ENCODE measurements at regions not wholly inside any gene's neighbourhood (a gene's known extent, or its start where the extent isn't known, plus 50 kb on each side); places are given as distances from the start of the nearest gene placed in this dataset.

DNA sequence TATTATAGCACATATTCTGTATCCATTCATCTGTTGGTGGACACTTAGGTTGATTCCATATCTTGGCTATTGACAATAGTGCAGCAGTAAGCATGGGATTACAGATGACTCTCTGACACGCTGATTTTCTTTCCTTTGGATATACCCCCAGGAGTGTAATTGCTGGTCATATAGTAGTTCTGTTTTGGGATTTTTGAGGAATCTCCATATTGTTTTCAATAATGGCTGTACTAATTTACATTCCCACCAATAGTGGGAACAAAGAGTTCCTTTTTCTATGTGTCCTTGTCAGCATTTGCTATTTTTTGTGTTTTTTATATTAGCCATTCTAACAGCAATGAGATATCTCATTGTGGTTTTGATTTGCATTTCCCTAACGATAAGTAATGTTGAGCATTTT is 309.0 kb upstream of the JARID2 start:
- H3K27me3 Mint-ChIP-seq, result no peaks in the 10 kb centered on the region
- H3K4me1 Mint-ChIP-seq, result no peaks in the 10 kb centered on the region

GRCh38 chr6:14943116-14943515 is 302.8 kb upstream of the JARID2 start:
- no peaks in the 10 kb centered on the region for H3K4me1 Mint-ChIP-seq

More for the DNA sequence above, 309.0 kb upstream of the JARID2 start:
- CTCF ChIA-PET, result interaction anchor here (0.5 kb wide), 1 partner anchor 75 kb away, joined by 3 read pairs; no protein-coding TSS in a partner anchor
- no peak for DNase-seq
- H3K9me3 Mint-ChIP-seq, result no peaks in the 10 kb centered on the region
- no peak overlapping the region for H3K27ac Mint-ChIP-seq
- H3K4me3 Mint-ChIP-seq, result no peak overlapping the region
- H3K36me3 Mint-ChIP-seq, result no peaks in the 10 kb centered on the region

DNA sequence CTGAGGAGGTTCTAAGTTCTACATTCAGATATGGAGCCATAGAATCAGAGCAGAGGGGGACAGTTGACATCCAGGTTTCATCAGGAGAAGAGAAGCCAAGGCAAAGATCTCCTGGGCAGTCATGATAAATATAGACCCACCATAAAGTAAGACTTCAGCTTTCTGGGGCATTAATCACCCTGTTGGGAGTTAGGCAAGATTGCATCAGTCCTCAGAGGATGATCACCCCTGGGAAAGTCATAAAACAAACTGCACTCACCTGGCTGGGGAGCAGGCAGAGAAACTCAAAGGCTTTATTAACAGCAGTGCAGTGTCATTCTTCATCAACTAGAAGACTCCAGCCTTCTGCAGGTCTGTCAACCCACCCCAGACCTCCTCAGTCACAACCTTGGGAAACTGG is 301.3 kb upstream of the JARID2 start:
- CTCF ChIA-PET, result no interaction called here
- Mint-ChIP-seq H3K9me3 (no peaks in the 10 kb centered on the region), H3K4me3 (no peak overlapping the region), H3K4me1 (no peaks in the 10 kb centered on the region), H3K36me3 (no peaks in the 10 kb centered on the region), H3K27ac (no peak overlapping the region), H3K27me3 (no peaks in the 10 kb centered on the region)
- DNase-seq, result no peak

More at GRCh38 chr6:14943116-14943515, 302.8 kb upstream of the JARID2 start:
- CTCF ChIA-PET, result no interaction called here
- Mint-ChIP-seq H3K4me3 (no peak overlapping the region), H3K36me3 (no peaks in the 10 kb centered on the region), H3K27me3 (no peaks in the 10 kb centered on the region), H3K9me3 (no peaks in the 10 kb centered on the region), H3K27ac (no peak overlapping the region)
- DNase-seq, result no peak

- Mint-ChIP-seq H3K4me1 (no peaks in the 10 kb centered on the region), H3K27me3 (no peaks in the 10 kb centered on the region), H3K36me3 (no peaks in the 10 kb centered on the region), H3K27ac (no peak overlapping the region), H3K4me3 (no peak overlapping the region), H3K9me3 (no peaks in the 10 kb centered on the region)
- no peak for DNase-seq
- CTCF ChIA-PET, result no interaction called here
These were observed 300.2 kb upstream of the JARID2 start for GRCh38 chr6:14945461-14946185.

DNA sequence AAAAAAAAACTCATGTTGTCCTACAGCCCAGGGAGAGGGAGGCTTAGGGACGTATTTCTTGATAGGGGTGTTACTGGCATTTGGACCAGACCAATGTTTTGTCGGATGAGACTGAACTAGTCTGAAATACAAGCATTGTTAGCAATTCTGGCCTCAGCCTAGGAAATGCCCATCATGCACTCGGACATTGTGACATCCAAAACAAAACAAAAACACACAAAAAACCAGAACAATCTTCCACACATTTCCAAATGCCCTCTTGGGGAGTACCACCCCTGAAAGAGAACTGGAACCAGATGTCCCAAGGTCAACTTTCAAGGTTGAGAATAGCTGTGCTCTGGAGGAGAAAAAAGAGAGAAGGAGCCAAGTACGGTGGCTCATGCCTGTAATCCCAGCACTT is 299.1 kb upstream of the JARID2 start:
- Mint-ChIP-seq H3K36me3 (no peaks in the 10 kb centered on the region), H3K4me3 (no peak overlapping the region), H3K9me3 (no peaks in the 10 kb centered on the region), H3K27me3 (no peaks in the 10 kb centered on the region), H3K27ac (no peak overlapping the region), H3K4me1 (no peaks in the 10 kb centered on the region)
- CTCF ChIA-PET, result no interaction called here
- DNase-seq, result no peak

- Mint-ChIP-seq H3K9me3 (no peaks in the 10 kb centered on the region), H3K4me1 (no peaks in the 10 kb centered on the region), H3K27ac (no peak overlapping the region), H3K36me3 (no peaks in the 10 kb centered on the region), H3K4me3 (no peak overlapping the region), H3K27me3 (no peaks in the 10 kb centered on the region)
- no peak for DNase-seq
- CTCF ChIA-PET, result no interaction called here
These were observed 297.2 kb upstream of the JARID2 start for GRCh38 chr6:14948586-14949245.

GRCh38 chr6:14950103-14950969 is 295.5 kb upstream of the JARID2 start:
- peaks cover 2% of the 10 kb centered on the region for H3K36me3 Mint-ChIP-seq
- DNase-seq, result no peak
- H3K27ac Mint-ChIP-seq, result no peak overlapping the region
- no peaks in the 10 kb centered on the region for H3K4me1 Mint-ChIP-seq
- H3K27me3 Mint-ChIP-seq, result no peaks in the 10 kb centered on the region
- H3K4me3 Mint-ChIP-seq, result no peak overlapping the region
- CTCF ChIA-PET, result no interaction called here
- H3K9me3 Mint-ChIP-seq, result peaks cover 6% of the 10 kb centered on the region

DNA sequence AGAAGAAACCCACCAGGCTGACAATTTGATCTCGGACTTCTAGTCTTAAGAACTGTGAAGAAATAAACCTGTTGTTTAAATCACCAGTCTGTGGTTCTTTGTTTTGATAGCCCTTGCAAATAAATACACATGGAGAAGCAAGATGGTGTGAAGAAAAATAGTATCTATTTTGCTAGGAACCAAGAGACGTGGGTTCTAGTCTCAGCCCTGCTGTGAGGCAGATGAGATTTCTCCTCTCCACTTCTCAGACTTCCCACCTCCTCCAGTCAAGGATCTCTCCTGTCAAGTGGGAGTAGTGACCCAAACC is 294.9 kb upstream of the JARID2 start:
- no peaks in the 10 kb centered on the region for H3K27me3 Mint-ChIP-seq
- no peaks in the 10 kb centered on the region for H3K4me1 Mint-ChIP-seq
- CTCF ChIA-PET, result no interaction called here
- no peak overlapping the region for H3K27ac Mint-ChIP-seq
- DNase-seq, result no peak
- peaks cover 2% of the 10 kb centered on the region for H3K36me3 Mint-ChIP-seq
- H3K4me3 Mint-ChIP-seq, result no peak overlapping the region
- H3K9me3 Mint-ChIP-seq, result peaks cover 6% of the 10 kb centered on the region

GRCh38 chr6:14951704-14952103 is 294.2 kb upstream of the JARID2 start:
- Mint-ChIP-seq H3K4me1 (no peaks in the 10 kb centered on the region), H3K9me3 (peaks cover 6% of the 10 kb centered on the region), H3K27ac (no peak overlapping the region), H3K27me3 (no peaks in the 10 kb centered on the region), H3K36me3 (peaks cover 2% of the 10 kb centered on the region), H3K4me3 (no peak overlapping the region)
- no peak for DNase-seq
- CTCF ChIA-PET, result interaction anchor here (0.7 kb wide), 2 partner anchors 336 to 847 kb away, joined by 3 read pairs; no protein-coding TSS in a partner anchor

- Mint-ChIP-seq H3K4me1 (no peaks in the 10 kb centered on the region), H3K9me3 (peaks cover 6% of the 10 kb centered on the region), H3K4me3 (no peak overlapping the region), H3K27me3 (no peaks in the 10 kb centered on the region), H3K36me3 (peaks cover 2% of the 10 kb centered on the region), H3K27ac (no peak overlapping the region)
- CTCF ChIA-PET, result no interaction called here
- no peak for DNase-seq
These were observed 292.0 kb upstream of the JARID2 start for GRCh38 chr6:14953836-14954235.

- CTCF ChIA-PET, result interaction anchor here (0.5 kb wide), 1 partner anchor 1643 kb away, joined by 3 read pairs; no protein-coding TSS in a partner anchor
- H3K9me3 Mint-ChIP-seq, result peaks cover 6% of the 10 kb centered on the region
- no peaks in the 10 kb centered on the region for H3K27me3 Mint-ChIP-seq
- DNase-seq, result no peak
- no peak overlapping the region for H3K27ac Mint-ChIP-seq
- peaks cover 2% of the 10 kb centered on the region for H3K36me3 Mint-ChIP-seq
- H3K4me3 Mint-ChIP-seq, result no peak overlapping the region
- no peaks in the 10 kb centered on the region for H3K4me1 Mint-ChIP-seq
These were observed 288.4 kb upstream of the JARID2 start for GRCh38 chr6:14957355-14958059.

DNA sequence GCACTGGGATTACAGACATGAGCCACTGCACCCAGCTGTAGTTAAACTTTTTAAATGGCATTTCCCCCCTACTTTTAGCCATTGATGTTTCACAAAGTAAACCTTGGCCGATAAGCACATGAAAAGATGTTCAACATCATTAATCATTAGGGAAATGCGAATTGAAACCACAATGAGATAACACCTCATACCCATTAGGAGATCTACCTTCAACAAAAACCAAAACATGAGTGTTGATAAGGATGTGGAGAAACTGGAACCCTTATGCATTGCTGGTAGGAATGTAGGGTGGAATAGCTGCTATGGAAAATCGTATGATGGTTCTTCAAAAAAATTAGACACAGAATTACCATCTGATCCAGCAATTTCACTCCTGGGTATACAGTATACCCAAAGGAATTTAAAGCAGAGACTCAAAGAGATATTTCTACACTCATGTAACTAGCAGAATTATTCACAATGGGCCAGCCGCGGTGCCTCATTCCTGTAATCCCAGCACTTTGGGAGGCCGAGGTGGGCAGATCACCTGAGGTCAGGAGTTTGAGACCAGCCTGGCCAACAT is 286.5 kb upstream of the JARID2 start:
- Mint-ChIP-seq H3K27me3 (no peaks in the 10 kb centered on the region), H3K4me1 (no peaks in the 10 kb centered on the region), H3K27ac (no peak overlapping the region), H3K9me3 (peaks cover 6% of the 10 kb centered on the region), H3K4me3 (no peak overlapping the region), H3K36me3 (peaks cover 2% of the 10 kb centered on the region)
- CTCF ChIA-PET, result no interaction called here
- DNase-seq, result no peak

DNA sequence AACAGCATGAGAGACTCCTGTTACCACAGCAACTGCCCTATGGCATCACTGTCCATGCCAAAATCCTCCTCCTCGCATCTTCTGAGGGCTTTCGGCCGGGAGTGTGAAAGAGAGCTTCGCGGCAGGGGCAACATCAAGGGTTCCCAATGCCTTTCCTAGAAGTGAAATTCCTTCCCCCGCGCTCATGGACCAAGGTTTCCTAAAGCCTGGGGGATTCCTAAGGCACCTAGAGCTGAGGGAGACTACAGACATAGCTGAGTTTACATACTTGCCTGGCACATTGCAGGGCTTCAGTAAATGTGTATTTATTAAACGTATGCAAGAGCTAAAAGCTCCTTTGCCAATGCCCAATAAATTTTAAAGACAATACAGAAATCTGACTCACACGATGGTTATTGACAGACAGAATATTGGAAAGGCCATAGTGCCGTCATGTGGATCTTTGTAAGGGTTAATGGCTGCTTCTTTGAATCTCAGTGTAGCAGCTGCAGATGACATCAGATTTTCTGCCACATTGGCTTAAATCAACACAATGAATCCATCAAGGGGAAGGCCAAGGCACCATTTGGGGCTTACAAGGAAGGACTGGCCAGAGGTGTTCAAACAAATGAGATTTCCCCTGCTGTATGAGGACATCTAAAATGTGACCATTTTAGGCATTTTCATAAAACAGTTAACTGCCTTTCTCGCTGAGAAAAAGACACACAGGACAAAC is 281.2 kb upstream of the JARID2 start:
- H3K4me1 Mint-ChIP-seq, result no peaks in the 10 kb centered on the region
- no peak for DNase-seq
- H3K9me3 Mint-ChIP-seq, result peaks cover 5% of the 10 kb centered on the region
- no peaks in the 10 kb centered on the region for H3K36me3 Mint-ChIP-seq
- H3K27me3 Mint-ChIP-seq, result no peaks in the 10 kb centered on the region
- CTCF ChIA-PET, result no interaction called here
- no peak overlapping the region for H3K4me3 Mint-ChIP-seq
- H3K27ac Mint-ChIP-seq, result no peak overlapping the region

All from activated naive CD4-positive, alpha-beta T cell treated with anti-CD3 and anti-CD28 coated beads, Interleukin-2, amount 10 ng/mL, durations not matched to agents 7 days and 5 days (primary cell).